Neuronal stem cell (in vitro differentiated cells): ENCODE measurements at regions not wholly inside any gene's neighbourhood (a gene's known extent, or its start where the extent isn't known, plus 50 kb on each side); places are given as distances from the start of the nearest gene placed in this dataset.
"Not testable (repeated sequence)": the region's sequence is repeated elsewhere in the genome, so short reads cannot be mapped to it uniquely, and the experiment has no call there.

ENCODE experiments used
- DNase-seq: peaks from one replicate; pipeline ENCODE4 v3.0.0-alpha.2; 2013; ENCODE audit warnings: low spot score
- H2AFZ ChIP-seq: one replicate; pipeline ENCODE4 v1.6.1; 2013; ENCODE audit warnings: mild to moderate bottlenecking, low read length, inconsistent platforms
- H2AK5ac ChIP-seq: 2 replicates; pipeline ENCODE4 v1.6.1; 2013; ENCODE audit warnings: low read depth, mild to moderate bottlenecking, inconsistent platforms, low read length, moderate library complexity, mixed read lengths
- H2BK120ac ChIP-seq: 2 replicates; pipeline ENCODE4 v1.6.1; 2013; ENCODE audit warnings: low read depth, mild to moderate bottlenecking, inconsistent platforms, low read length, moderate library complexity, mixed read lengths
- H2BK12ac ChIP-seq: one replicate; pipeline ENCODE4 v1.6.1; 2013; ENCODE audit warnings: low read length, inconsistent platforms
- H2BK15ac ChIP-seq: 2 replicates; pipeline ENCODE4 v1.6.1; 2013; ENCODE audit warnings: mild to moderate bottlenecking, low read length, inconsistent platforms, mixed read lengths
- H2BK5ac ChIP-seq: one replicate; pipeline ENCODE4 v1.6.1; 2013; ENCODE audit warnings: inconsistent platforms, mild to moderate bottlenecking, low read length, moderate library complexity
- H3K14ac ChIP-seq: one replicate; pipeline ENCODE4 v1.6.1; 2013; ENCODE audit warnings: low read length, inconsistent platforms
- H3K18ac ChIP-seq: 2 replicates; pipeline ENCODE4 v1.6.1; 2013; ENCODE audit warnings: low read length, inconsistent platforms
- H3K23ac ChIP-seq: 2 replicates; pipeline ENCODE4 v1.6.1; 2013; ENCODE audit warnings: low read depth, mild to moderate bottlenecking, mixed read lengths, low read length, inconsistent platforms; ENCODE audit not compliant: poor library complexity
- H3K27ac ChIP-seq: replicated peaks from 3 replicates; pipeline ENCODE4 v1.5.1; 2013; ENCODE audit warnings: low read length, inconsistent platforms
- H3K27me3 ChIP-seq, 3 experiments: 2 replicates each; pipeline ENCODE4 v1.6.1; 2013; ENCODE audit warnings: low read length in 3 of 3, mild to moderate bottlenecking in 2 of 3, inconsistent platforms in 1 of 3, low read depth in 1 of 3, mixed read lengths in 1 of 3, moderate library complexity in 1 of 3; ENCODE audit not compliant: control insufficient read depth in 3 of 3, insufficient read depth in 3 of 3
- H3K36me3 ChIP-seq, 2 donors: replicated peaks in 1 of 2; 2 replicates each; pipeline ENCODE4 v1.6.1; 2013; ENCODE audit warnings: low read length in 2 of 2; ENCODE audit not compliant: control insufficient read depth in 2 of 2, insufficient read depth in 2 of 2
- H3K4ac ChIP-seq: 2 replicates; pipeline ENCODE4 v1.6.1; 2013; ENCODE audit warnings: inconsistent platforms, mild to moderate bottlenecking, low read length, moderate library complexity
- H3K4me1 ChIP-seq, 2 donors: 1 replicate in 1 of 2; 2 replicates in 1 of 2; pipeline ENCODE4 v1.6.1; 2013; ENCODE audit warnings: low read length in 2 of 2, low read depth in 1 of 2; ENCODE audit not compliant: control insufficient read depth in 2 of 2, insufficient read depth in 1 of 2
- H3K4me2 ChIP-seq: one replicate; pipeline ENCODE4 v1.6.1; 2013; ENCODE audit warnings: mild to moderate bottlenecking, low read length, inconsistent platforms; ENCODE audit not compliant: insufficient read depth, poor library complexity, severe bottlenecking
- H3K4me3 ChIP-seq, 2 donors: 2 replicates each; pipeline ENCODE4 v1.5.1; 2013; ENCODE audit warnings: low read length in 2 of 2, mild to moderate bottlenecking in 2 of 2, inconsistent platforms in 1 of 2, moderate library complexity in 1 of 2
- H3K79me1 ChIP-seq: one replicate; pipeline ENCODE4 v1.6.1; 2013; ENCODE audit warnings: low read depth, mild to moderate bottlenecking, inconsistent platforms, low read length, moderate library complexity
- H3K9ac ChIP-seq: one replicate; pipeline ENCODE4 v1.6.1; 2013; ENCODE audit warnings: mild to moderate bottlenecking, low read depth, low read length, inconsistent platforms; ENCODE audit not compliant: poor library complexity
- H3K9me3 ChIP-seq, 2 donors: replicated peaks in 1 of 2; 2 replicates each; pipeline versions ENCODE3 to v1.6.1; 2013; ENCODE audit warnings: low read length in 2 of 2, mild to moderate bottlenecking in 2 of 2, inconsistent platforms in 1 of 2, low read depth in 1 of 2, mixed read lengths in 1 of 2, moderate library complexity in 1 of 2; ENCODE audit not compliant: control insufficient read depth in 2 of 2, insufficient read depth in 1 of 2
- H4K8ac ChIP-seq: one replicate; pipeline ENCODE4 v1.6.1; 2013; ENCODE audit warnings: low read depth, mild to moderate bottlenecking, inconsistent platforms, low read length, moderate library complexity
- H4K91ac ChIP-seq: one replicate; pipeline ENCODE4 v1.6.1; 2013; ENCODE audit warnings: low read length, low read depth, mild to moderate bottlenecking, inconsistent platforms; ENCODE audit not compliant: poor library complexity
- WGBS, 2 donors: extraction: QIAGEN DNeasy Blood & Tissue Kit; methylation state at CpG; one replicate each; pipeline ENCODE4 v1.1.7; 2013; ENCODE audit warnings: missing lambda C conversion rate in 2 of 2, mixed read lengths in 1 of 2; ENCODE audit not compliant: insufficient read length in 2 of 2, insufficient replicate concordance in 1 of 2; ENCODE audit errors: extremely low coverage in 2 of 2; 5-methylcytosine and 5-hydroxymethylcytosine counted together

GRCh38 chr14:82689948-82690347, 1156.3 kb upstream of the SEL1L start:
- Histone ChIP-seq H2BK12ac (no peak overlapping the region), H3K4me3 (no peak overlapping the region), H3K14ac (no peak overlapping the region), H3K4me1 (no peaks in the 10 kb centered on the region), H2BK15ac (no peak overlapping the region), H3K9ac (no peak overlapping the region), H3K27me3 (no peaks in the 10 kb centered on the region), H3K4me2 (no peak overlapping the region), H3K79me1 (no peaks in the 10 kb centered on the region), H4K8ac (no peak overlapping the region), H3K27ac (no peak overlapping the region), H3K4ac (no peak overlapping the region), H2BK5ac (no peak overlapping the region), H3K23ac (no peak overlapping the region), H2BK120ac (no peak overlapping the region), H3K36me3 (no peaks in the 10 kb centered on the region), H3K9me3 (no peaks in the 10 kb centered on the region), H3K18ac (no peak overlapping the region), H4K91ac (no peak overlapping the region), H2AK5ac (no peak overlapping the region), H2AFZ (no peak overlapping the region)
- no CpG with 5 or more reads among the region's 1 CpG for WGBS, 2 donors
- no peak for DNase-seq

DNA sequence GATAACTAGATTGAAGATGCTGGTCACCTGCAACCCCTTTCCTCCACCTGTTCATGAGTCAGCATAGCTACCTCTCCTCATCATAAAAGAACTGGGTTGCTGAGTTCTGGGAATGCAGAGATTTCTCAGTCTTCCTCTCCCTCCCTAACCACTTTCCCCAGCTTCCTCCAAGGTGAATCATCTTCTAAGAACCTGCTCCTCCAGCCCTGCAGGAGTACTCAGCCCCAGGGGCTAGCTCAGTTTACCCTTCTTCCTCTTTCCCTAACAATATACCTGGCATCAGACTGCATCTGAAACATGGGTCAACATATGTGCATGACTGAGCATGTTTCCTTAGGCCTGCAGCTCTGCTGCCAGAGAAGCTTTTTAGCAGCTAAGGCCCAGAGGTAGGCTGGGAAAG, 1157.5 kb upstream of the SEL1L start:
- not testable (repeated sequence) for H3K18ac ChIP-seq

DNA sequence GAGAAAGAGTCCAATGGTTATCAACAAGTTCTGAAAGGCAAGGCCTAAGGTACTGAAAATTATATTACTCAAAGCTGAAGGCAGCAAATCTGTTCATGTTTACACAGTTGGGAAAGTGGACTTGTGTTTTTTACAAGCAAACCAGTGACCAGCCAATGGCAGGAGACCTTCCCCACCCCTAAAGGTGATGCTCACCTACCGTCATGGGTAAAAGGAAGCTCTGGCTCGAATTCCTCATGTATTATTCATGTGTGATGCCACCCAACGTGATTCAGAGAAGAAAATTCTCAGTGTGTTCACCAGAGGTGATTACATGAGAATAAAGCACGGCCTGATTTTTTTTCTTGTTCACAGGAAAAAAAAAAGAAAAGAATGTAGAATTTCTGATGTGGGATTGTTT, 1161.2 kb upstream of the SEL1L start:
- WGBS, 2 donors = no CpG with 5 or more reads among the region's 4 CpGs
- Histone ChIP-seq H2BK12ac (no peak overlapping the region), H3K4ac (no peak overlapping the region), H3K23ac (no peak overlapping the region), H3K9ac (no peak overlapping the region), H3K18ac (no peak overlapping the region), H3K4me3 (no peak overlapping the region), H3K4me1 (no peaks in the 10 kb centered on the region), H4K91ac (no peak overlapping the region), H2AK5ac (no peak overlapping the region), H3K4me2 (no peak overlapping the region), H3K79me1 (no peaks in the 10 kb centered on the region), H3K36me3 (no peaks in the 10 kb centered on the region), H3K9me3 (no peaks in the 10 kb centered on the region), H2AFZ (no peak overlapping the region), H3K27me3 (no peaks in the 10 kb centered on the region), H2BK120ac (no peak overlapping the region), H4K8ac (no peak overlapping the region), H2BK5ac (no peak overlapping the region), H3K27ac (no peak overlapping the region), H2BK15ac (no peak overlapping the region), H3K14ac (no peak overlapping the region)
- no peak for DNase-seq

More for the DNA sequence above, 1157.5 kb upstream of the SEL1L start:
- H3K23ac ChIP-seq, H4K91ac ChIP-seq, H3K9ac ChIP-seq, H2BK12ac ChIP-seq, H3K4me2 ChIP-seq, H3K36me3 ChIP-seq, H3K79me1 ChIP-seq, H2BK120ac ChIP-seq, H2BK5ac ChIP-seq, H3K4ac ChIP-seq, H2AFZ ChIP-seq, H3K14ac ChIP-seq, DNase-seq, H2AK5ac ChIP-seq, H4K8ac ChIP-seq, H3K4me1 ChIP-seq, H3K9me3 ChIP-seq, H3K27me3 ChIP-seq, H2BK15ac ChIP-seq, H3K27ac ChIP-seq, H3K4me3 ChIP-seq: not testable (repeated sequence)

DNA sequence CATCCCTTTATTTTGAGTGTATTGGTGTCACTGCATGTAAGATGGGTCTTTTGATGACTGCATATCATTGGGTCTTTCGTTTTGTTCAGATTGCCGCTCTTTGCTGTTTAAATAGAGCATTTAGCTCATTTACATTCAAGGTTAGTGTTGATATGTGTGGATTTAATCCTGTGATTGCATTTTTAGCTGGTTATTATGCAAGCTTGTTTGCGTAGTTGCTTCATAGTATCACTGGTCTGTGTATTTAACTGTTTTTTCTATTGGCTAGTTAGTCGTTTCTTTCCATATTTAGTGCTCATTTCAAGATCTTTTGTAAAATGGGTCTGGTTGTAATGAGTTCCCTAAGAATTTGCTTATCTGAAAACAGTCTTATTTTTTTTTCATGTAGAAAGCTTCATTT, 1170.6 kb upstream of the SEL1L start:
- Histone ChIP-seq H3K36me3 (no peaks in the 10 kb centered on the region), H2AK5ac (no peak overlapping the region), H3K23ac (no peak overlapping the region), H3K27ac (no peak overlapping the region), H2BK5ac (no peak overlapping the region), H3K4me3 (no peak overlapping the region), H3K9me3 (no peaks in the 10 kb centered on the region), H3K18ac (no peak overlapping the region), H3K4me1 (no peaks in the 10 kb centered on the region), H2BK120ac (no peak overlapping the region), H2BK15ac (no peak overlapping the region), H3K14ac (no peak overlapping the region), H3K79me1 (no peaks in the 10 kb centered on the region), H2BK12ac (no peak overlapping the region), H4K8ac (no peak overlapping the region), H3K4ac (no peak overlapping the region), H4K91ac (no peak overlapping the region), H3K4me2 (no peak overlapping the region), H2AFZ (no peak overlapping the region), H3K9ac (no peak overlapping the region), H3K27me3 (no peaks in the 10 kb centered on the region)
- WGBS, 2 donors = no CpG with 5 or more reads among the region's 4 CpGs
- no peak for DNase-seq
